ENCODE measurements at regions not wholly inside any gene's neighbourhood (a gene's known extent, or its start where the extent isn't known, plus 50 kb on each side); places are given as distances from the start of the nearest gene placed in this dataset.

DNA sequence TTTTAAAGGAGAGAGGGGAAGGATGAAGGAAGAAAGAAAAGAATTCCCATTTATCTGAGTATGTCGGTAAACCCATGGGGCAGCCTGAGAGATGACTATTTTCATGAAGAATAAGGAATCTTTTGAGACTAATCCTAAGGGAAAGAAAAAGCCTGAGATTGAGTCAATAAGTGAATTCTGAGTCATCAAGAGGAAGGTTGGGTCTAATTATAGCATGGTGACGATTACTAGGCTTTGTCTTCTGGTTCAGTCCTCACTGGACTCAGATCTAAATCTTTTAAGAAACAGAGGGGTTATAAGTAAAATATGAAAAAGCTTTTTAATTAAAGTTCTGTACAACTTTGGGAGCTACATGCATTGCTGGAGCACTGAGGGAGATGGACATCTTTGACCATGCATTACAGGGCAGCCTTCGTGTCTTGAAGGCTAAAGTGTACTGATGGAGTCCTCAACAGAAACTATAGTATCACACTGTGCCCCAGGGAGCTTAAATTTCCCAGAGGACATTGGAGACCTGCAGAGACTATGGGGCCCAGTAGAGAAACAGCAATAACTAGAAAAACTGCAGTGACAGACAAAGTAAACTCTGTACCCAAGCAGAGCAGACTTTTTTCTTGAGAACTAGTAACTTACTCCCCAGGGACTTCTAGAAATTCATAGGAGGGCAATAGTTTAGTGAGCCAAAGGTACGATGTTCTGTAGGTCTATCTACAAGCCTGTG, 260.9 kb downstream of the RAD51AP2 start:
- no peak overlapping the region for H3K4me3 ChIP-seq (ENCODE audit: low read depth, low read length)
- TF ChIP-seq, protein P1, sequence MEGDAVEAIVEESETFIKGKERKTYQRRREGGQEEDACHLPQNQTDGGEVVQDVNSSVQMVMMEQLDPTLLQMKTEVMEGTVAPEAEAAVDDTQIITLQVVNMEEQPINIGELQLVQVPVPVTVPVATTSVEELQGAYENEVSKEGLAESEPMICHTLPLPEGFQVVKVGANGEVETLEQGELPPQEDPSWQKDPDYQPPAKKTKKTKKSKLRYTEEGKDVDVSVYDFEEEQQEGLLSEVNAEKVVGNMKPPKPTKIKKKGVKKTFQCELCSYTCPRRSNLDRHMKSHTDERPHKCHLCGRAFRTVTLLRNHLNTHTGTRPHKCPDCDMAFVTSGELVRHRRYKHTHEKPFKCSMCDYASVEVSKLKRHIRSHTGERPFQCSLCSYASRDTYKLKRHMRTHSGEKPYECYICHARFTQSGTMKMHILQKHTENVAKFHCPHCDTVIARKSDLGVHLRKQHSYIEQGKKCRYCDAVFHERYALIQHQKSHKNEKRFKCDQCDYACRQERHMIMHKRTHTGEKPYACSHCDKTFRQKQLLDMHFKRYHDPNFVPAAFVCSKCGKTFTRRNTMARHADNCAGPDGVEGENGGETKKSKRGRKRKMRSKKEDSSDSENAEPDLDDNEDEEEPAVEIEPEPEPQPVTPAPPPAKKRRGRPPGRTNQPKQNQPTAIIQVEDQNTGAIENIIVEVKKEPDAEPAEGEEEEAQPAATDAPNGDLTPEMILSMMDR (IDR thresholded peaks at IDR 0.05; ENCODE audit: low read depth, low read length): no peak
- TF ChIP-seq MYC (IDR thresholded peaks at IDR 0.05; ENCODE audit: low read depth, low read length) (no peak), POLR2A (IDR thresholded peaks at IDR 0.05; ENCODE audit: extremely low read depth, insufficient read length) (no peak)
- TF ChIP-seq, protein P2, sequence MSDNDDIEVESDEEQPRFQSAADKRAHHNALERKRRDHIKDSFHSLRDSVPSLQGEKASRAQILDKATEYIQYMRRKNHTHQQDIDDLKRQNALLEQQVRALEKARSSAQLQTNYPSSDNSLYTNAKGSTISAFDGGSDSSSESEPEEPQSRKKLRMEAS (IDR thresholded peaks at IDR 0.05; ENCODE audit: low read depth, low read length): no peak
- DNase-seq (ENCODE audit: low read depth): no peak

DNA sequence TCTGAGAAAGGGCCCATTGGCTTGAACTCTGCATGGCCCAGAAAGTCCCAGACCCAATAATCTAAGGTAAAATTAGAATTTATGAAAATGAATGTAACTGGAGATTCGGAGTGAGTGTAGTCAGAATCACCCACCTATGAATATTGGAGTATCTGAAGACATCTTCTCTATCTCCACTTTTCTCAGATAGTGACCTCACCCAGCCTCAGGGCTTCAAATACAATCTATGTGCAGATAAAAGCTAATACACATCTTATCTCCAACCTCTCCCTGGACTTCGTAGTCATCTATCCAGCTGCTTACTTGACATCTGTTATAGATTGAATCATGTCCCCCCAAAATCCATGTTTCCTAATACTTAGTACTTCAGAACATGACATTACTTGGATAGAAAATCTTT, 263.2 kb downstream of the RAD51AP2 start:
- no peak overlapping the region for H3K4me3 ChIP-seq (ENCODE audit: low read depth, low read length)
- DNase-seq (ENCODE audit: low read depth): no peak
- TF ChIP-seq, protein P2 (IDR thresholded peaks at IDR 0.05; ENCODE audit: low read depth, low read length): no peak
- no peak for TF ChIP-seq MYC (IDR thresholded peaks at IDR 0.05; ENCODE audit: low read depth, low read length)
- no peak for TF ChIP-seq POLR2A (IDR thresholded peaks at IDR 0.05; ENCODE audit: extremely low read depth, insufficient read length)
- TF ChIP-seq, protein P1 (IDR thresholded peaks at IDR 0.05; ENCODE audit: low read depth, low read length): no peak

DNA sequence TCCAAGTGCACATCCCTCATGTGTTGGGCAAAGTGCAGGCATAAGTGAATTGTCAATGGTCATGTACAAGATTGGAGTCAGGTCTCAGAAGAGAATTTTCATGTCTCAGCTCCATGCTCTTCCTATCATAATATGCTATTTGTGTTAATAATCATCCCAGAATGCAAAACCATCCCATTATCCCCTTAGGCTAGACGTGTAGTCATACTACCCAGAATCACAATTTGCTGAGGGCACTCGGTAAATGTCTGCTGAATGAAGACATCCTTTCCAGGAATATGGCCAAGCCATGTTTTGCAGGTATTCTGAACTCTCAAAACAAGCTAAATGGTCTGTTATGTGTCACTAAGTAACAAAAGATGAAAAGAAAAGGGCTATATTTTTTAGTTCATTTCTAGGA, 263.8 kb downstream of the RAD51AP2 start:
- TF ChIP-seq, protein P1 (IDR thresholded peaks at IDR 0.05; ENCODE audit: low read depth, low read length): no peak
- no peak for DNase-seq (ENCODE audit: low read depth)
- no peak overlapping the region for H3K4me3 ChIP-seq (ENCODE audit: low read depth, low read length)

DNA sequence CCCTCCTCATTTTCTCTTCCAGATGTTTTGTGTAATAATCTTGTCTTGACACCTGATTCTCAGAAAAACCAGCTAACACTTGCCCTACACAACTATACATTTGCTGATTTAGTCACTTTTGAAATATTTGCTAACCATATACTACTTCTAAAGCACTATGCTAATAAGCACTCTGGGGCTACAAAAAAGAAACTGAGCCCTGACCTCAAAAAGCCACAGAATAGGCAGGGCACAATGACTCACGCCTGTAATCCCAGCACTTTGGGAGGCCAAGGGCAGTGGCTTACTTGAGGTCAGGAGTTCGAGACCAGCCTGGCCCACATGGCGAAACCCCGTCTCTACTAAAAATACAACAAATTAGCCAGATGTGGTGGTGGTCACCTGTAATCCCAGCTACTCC, 266.0 kb downstream of the RAD51AP2 start:
- no peak for DNase-seq (ENCODE audit: low read depth)
- no peak overlapping the region for H3K4me3 ChIP-seq (ENCODE audit: low read depth, low read length)
- TF ChIP-seq POLR2A (IDR thresholded peaks at IDR 0.05; ENCODE audit: extremely low read depth, insufficient read length) (no peak), MYC (IDR thresholded peaks at IDR 0.05; ENCODE audit: low read depth, low read length) (no peak)
- TF ChIP-seq, protein P1 (IDR thresholded peaks at IDR 0.05; ENCODE audit: low read depth, low read length): no peak
- TF ChIP-seq, protein P2 (IDR thresholded peaks at IDR 0.05; ENCODE audit: low read depth, low read length): no peak

DNA sequence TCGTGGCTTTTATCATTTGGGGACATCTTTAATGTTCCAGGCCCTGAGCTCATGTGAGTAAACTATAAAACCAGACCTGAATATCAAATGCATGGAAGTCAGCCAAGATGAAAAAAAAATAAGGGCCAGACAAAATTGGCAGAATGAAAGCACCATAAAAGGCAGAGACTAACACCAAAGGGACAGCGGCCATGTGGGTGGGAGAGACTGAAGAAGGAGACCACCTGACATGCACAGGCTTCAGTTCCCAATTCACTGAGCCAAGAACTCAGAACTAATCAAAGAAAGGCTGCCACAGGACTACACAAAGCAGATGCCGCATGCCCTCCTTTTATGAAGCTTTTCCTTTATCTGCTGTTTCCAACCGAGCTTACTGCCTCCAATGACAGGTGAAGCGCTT, 267.1 kb downstream of the RAD51AP2 start:
- TF ChIP-seq, protein P1 (IDR thresholded peaks at IDR 0.05; ENCODE audit: low read depth, low read length): no peak
- no peak for TF ChIP-seq POLR2A (IDR thresholded peaks at IDR 0.05; ENCODE audit: extremely low read depth, insufficient read length)
- TF ChIP-seq, protein P2 (IDR thresholded peaks at IDR 0.05; ENCODE audit: low read depth, low read length): no peak
- TF ChIP-seq MYC (IDR thresholded peaks at IDR 0.05; ENCODE audit: low read depth, low read length): no peak
- DNase-seq (ENCODE audit: low read depth): no peak
- no peak overlapping the region for H3K4me3 ChIP-seq (ENCODE audit: low read depth, low read length)

DNA sequence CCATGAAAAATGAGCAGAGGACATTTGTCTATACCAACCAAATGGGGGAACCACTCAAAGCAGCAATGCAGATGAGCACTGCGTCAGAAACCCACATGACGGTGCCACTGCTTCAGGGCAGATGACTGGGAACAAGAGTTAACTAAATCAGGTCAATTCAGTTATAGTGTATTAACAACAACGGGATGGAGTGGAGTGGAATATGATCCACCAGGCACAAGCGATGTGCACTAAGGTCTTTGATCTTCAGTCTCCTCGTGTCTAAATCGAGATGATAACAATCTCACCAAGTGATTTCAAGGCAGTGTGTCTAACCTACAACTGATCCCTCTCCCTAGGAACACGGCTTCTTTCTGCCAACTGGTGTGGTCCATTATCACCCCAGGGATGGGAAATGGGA, 269.0 kb downstream of the RAD51AP2 start:
- no peak overlapping the region for H3K4me3 ChIP-seq (ENCODE audit: low read depth, low read length)
- no peak for DNase-seq (ENCODE audit: low read depth)
- TF ChIP-seq POLR2A (IDR thresholded peaks at IDR 0.05; ENCODE audit: extremely low read depth, insufficient read length): no peak
- TF ChIP-seq MYC (IDR thresholded peaks at IDR 0.05; ENCODE audit: low read depth, low read length): no peak
- TF ChIP-seq, protein P2 (IDR thresholded peaks at IDR 0.05; ENCODE audit: low read depth, low read length): no peak
- TF ChIP-seq, protein P1 (IDR thresholded peaks at IDR 0.05; ENCODE audit: low read depth, low read length): no peak
